Suppressor macrophage treated with lipopolysaccharide for 4 hours (primary cell): ENCODE measurements at regions not wholly inside any gene's neighbourhood (a gene's known extent, or its start where the extent isn't known, plus 50 kb on each side); places are given as distances from the start of the nearest gene placed in this dataset.
A peak's percentile ranks its signal among the peaks of the same experiment; 100 is the strongest.

ENCODE experiments used
- DNase-seq: peaks from one replicate; pipeline ENCODE4 v3.0.0-alpha.2; 2020

DNA sequence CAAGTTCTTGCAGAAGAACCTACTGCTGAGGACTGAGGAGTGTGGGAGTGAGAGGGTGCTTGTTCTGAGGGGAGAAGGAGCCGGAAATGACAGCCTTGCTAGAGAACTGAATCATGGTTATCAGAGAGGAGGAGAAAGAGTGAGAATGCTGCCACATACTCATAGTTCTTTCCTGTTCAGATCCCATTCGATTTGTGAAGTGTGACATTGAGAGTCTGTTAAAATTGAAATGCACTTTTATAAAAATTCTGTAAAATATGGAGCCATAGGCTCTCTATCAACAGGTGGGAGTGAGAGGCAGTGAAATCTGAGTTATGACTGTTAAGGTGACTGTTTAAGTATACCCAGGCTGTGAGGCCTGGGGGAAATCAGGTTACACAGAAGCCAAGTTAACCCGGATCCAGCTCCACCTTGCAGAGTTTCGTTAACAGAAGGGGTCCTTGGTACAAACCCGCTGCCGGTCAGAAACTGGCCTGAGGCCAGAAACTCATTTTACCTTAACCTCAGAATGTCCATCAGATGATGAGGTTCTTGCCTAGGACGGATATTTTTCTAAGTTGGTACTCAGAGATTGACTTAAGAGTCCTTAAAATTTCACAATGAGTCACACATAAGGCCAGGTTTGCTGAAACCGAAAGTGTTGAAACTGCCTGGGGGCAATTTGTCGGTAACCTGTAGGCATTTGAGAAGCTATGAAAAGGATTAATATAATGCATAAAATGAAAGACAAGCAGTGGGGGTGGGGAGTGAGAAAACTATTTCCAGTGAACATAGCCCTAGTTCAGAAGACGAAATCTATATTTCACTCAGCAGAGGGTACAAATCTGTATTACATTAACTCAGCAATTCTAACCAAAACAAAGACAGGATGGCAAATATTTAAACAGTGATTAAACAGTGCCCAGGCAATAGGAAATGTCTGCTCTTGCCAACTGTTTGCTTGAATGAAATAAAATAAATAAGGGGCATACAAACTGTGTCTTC, 350.5 kb downstream of the KCNRG start:
- no peak for DNase-seq

- DNase-seq: peak; percentile 84
Measured at GRCh38 chr13:50366488-50367174, 351.4 kb downstream of the KCNRG start.

GRCh38 chr13:50369646-50370045, 354.4 kb downstream of the KCNRG start:
- DNase-seq: no peak

DNA sequence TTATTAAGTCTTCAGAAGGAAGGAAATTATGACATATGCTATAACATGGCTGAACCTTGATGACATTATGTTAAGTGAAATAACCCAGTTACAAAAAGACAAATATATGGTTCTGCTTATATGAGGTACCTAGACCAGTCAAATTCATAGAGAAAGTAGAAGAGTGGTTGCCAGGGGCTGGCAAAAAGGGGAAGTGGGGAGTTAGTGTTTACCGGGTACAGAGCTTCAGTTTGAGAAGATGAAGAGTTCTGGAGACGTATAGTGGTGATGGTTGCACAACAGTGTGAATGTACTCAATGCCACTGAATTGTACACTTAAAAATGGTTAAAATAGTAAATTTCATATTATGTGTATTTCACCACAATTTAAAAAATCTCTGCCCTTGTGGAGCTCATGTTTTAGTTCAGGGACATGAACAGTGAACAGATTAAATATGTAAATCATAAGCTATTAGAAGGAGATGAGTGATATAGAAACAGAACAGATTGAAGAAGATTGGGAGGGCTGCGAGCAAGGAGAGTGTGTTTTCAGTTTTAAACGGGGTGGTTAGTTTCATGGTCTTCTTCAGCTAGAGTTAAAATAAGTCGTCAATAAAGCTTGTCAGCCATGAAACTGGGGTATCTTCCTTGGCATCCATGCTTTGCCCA, 355.2 kb downstream of the KCNRG start:
- DNase-seq: peak; percentile 69

DNA sequence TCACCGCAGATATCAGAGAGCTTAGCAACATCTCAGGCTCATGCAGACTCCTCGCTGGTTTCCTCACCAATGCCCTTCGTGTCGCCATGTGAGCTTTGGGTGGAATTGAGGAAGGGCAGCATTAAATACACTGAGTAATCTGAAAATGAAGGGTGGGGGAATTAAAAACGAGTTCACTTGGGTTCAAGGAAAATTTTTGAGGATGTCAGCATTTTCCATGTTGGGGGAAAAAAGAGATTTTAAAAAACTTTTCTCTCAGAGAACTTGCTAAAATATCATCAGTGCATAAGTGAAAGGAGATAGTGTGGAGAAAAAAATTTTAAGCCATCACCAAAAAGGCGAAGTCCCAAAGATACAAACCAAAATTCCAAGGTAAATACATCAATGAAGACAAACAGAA, 359.3 kb downstream of the KCNRG start:
- no peak for DNase-seq

GRCh38 chr13:50375792-50376191, 360.5 kb downstream of the KCNRG start:
- no peak for DNase-seq

GRCh38 chr13:50376895-50377575, 361.8 kb downstream of the KCNRG start:
- no peak for DNase-seq

DNA sequence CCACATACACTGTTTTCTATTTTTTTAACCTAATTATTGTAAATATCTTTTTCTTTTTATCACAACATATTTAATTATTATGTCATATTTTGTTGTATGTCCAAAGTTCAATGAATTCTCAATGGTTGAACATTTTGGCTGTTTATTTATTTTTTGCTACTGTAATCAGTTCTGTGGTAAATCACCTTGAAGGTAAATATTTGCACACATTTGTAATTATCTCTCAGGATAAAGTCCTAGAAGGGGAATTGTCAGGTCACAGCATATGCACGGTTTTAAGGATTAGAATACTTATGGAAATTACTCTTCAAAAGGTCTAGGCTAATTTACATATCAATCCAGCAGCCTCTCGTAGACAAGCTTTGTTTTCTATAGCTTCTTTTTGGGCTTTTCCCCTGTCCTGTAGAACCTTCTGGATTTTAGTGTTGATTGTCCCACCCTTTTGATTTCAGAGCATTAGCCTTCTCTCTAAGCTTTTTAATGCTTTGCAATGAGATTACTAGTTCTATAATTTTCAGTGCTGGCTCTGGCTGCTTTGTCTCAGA, 362.6 kb downstream of the KCNRG start:
- no peak for DNase-seq

GRCh38 chr13:50378509-50379044, 363.3 kb downstream of the KCNRG start:
- DNase-seq: no peak

DNA sequence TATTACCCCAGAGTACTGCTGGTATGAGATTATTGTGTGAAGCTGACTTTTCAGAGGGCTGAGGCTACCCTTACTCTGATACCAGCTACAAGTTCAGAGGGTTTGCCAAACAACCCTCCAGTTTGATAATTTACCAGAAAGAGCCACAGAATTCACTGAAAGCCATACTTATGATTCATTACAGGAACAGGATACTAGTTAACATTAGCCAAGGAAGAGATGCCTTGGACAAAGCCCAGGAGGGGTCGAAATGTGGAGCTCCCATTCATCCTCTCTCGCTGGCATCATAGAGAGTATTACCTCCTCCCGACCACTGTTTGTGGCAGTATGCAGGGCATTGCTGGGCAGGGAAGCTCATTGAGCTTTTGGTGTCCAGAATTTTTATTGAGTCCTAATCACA, 364.3 kb downstream of the KCNRG start:
- DNase-seq: no peak

DNA sequence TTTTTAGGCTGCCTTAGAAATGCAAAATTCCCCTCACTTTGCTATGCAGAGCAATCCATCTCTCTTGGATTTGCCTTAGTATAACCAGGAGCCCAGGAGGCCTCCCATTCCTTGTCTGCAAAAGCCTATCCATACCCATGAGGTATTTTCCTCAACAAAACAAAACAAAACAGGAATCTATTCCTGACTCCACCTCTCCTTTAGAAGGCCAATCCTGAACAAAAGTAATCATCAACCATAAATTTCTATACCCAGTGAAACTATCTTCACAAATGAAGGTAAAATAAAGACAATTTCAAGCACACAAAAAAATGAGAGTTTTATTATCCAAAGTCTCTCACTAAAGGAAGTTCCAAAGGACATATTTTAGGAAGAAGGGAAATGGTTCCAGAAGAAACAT, 365.7 kb downstream of the KCNRG start:
- no peak for DNase-seq

DNA sequence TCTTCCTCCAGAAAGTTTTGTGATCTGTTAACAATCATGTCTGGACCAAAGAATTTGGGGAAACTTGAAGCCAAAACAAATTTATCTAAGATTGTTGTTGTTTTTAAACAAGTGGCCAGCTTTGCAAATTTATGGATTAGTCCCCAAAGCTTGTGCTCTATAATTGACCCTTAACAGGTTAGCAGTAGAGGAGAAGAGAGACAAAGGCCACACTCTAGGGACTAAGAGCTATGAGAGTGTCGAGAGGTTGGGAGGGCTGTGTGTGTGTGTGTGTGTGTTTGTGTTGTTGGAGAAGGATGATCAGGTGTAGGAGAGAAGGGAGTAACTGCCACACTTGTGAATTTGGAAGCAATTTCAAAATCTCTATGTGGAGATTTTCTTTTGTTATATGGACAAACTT, 367.3 kb downstream of the KCNRG start:
- no peak for DNase-seq

DNA sequence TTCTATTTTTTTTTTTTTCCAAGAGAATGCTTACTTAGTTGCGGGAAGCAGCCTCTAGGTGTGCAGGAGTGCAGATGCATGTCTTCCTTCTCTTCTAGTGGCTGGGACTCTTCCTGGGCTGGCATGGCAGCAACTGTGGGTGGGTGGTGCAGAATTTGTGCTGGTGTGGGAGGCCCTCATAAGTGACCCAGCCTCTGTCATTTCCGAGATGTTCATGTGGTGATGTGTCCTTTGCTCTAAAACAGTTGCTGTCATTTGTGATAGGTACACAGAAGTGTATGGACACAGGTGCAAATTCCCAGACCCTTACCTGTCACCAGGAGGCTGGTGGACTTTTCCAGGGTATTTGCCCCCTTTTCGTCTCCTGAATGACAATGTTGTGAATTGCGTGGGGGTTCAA, 367.7 kb downstream of the KCNRG start:
- DNase-seq: no peak

DNA sequence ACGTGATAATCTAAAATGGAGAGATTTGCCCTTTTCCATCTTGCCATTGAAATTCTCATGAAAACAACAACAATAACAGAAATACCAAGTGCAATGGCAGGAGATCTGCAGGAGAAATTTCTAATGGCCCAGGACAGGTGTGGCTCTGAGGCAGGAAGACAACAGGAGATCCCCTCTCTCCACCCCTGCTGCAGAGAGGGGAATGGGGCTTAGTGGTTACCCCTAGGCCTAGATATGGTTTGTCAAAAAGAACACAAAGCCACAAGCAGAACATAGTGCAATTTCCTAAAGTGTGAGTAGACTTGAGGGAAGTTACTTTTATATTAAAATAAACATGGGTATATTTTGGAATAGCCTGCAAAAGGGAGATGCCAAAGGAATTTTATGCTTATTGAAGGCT, 369.5 kb downstream of the KCNRG start:
- DNase-seq: no peak

- DNase-seq: no peak
Measured at GRCh38 chr13:50386541-50387050, 371.4 kb downstream of the KCNRG start.

- DNase-seq: peak; percentile 10
Measured at GRCh38 chr13:50387051-50387581, 371.9 kb downstream of the KCNRG start.

DNA sequence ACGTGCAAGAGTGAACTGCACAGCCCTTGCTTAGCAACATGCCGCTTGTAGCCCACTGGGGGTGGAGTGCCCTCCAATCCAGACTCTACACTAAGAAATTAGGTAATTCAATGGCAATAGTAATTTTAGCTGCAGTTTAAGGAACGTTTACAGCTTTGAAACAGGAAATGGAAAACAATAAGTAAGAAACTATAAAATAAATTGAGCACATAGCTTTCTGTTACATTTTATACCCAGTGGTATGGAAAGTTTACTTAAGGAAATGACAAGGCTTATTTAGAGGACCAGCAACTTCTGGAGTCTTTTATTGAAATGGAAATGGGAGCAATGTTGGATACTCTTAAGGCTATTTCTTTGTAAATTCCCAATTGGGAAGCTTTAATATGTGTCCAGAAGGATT, 373.2 kb downstream of the KCNRG start:
- DNase-seq: no peak

DNA sequence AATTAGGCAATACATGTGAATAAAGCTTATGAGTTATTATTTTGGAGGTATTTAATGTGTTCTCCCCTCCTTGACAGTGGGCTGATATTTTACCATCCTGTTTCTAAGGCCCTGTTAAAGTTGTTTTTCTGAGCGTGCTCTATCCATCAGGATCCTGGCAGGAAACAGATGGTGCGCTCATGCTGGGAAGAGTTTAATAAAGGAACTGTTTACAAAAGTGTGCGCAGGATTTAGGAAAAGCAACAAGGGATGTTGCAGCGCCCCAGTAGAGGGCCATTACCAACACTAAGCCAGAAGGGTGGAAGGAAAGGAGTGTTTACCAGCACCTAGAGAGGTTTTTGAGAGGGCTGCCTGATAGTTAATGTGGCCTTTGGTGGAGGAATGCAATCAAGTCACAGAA, 374.5 kb downstream of the KCNRG start:
- no peak for DNase-seq

GRCh38 chr13:50390503-50391248, 375.4 kb downstream of the KCNRG start:
- DNase-seq: no peak

- no peak for DNase-seq
Measured at GRCh38 chr13:50392977-50393376, 377.7 kb downstream of the KCNRG start.

- no peak for DNase-seq
Measured at GRCh38 chr13:50393628-50394027, 378.4 kb downstream of the KCNRG start.
